HepG2 (cell line): ENCODE measurements at regions not wholly inside any gene's neighbourhood (a gene's known extent, or its start where the extent isn't known, plus 50 kb on each side); places are given as distances from the start of the nearest gene placed in this dataset.

ENCODE experiments used
- ATAC-seq: fragments of 200-7000 bp; cut with Tn5 transposase; 3 replicates; pipeline ENCODE4 v1.9.1; 2020; ENCODE audit warnings: mild to moderate bottlenecking, moderate library complexity
- BruUV-seq: library from RNA; stranded (reverse); fragments of 400-500 nt; replicated peaks from 2 replicates; lab custom pipeline; 2021; lab: Mats Ljungman, UMichigan
- CTCF ChIA-PET: fragments of 300-600 bp; formaldehyde crosslinking; extraction: SDS; loops from one replicate; lab custom pipeline; 2021; ENCODE audit warnings: low total read pairs, inconsistent platforms, low intra/inter-chr PET ratio; lab: Yijun Ruan, JAX
- POLR2A ChIA-PET: fragments of 350-600 bp; sonication (Branson Sonifier 250); formaldehyde crosslinking; loops from one replicate; lab custom pipeline; 2020; ENCODE audit warnings: antibody characterized with exemption, inconsistent platforms; lab: Yijun Ruan, JAX
- DNase-seq: peaks from one replicate; pipeline ENCODE4 v3.0.0-alpha.2; 2015; ENCODE audit warnings: low spot score
- FAIRE-seq: peaks from 3 replicates; lab custom pipeline; 2011; peaks lifted over from hg19 to GRCh38; lab: Jason Lieb, UNC
- H2AFZ ChIP-seq: one replicate; pipeline ENCODE4 v1.6.1; 2011; ENCODE audit warnings: low read length, inconsistent platforms
- H3K27ac ChIP-seq: fragments of 300-600 bp; 3 replicates; pipeline ENCODE4 v1.8.0; 2011; ENCODE audit warnings: mixed run types, mild to moderate bottlenecking, mixed read lengths, low read length, inconsistent platforms; ENCODE audit not compliant: insufficient read depth; ENCODE audit errors: extremely low read length
- H3K27me3 ChIP-seq, 2 experiments: fragments of 200-600 bp in 1 of 2; 2 replicates in 1 of 2; 3 replicates in 1 of 2; pipeline versions ENCODE4 v1.6.0 to v1.8.0; 2011; ENCODE audit warnings: low read length in 2 of 2, mild to moderate bottlenecking in 2 of 2, moderate library complexity in 2 of 2, inconsistent platforms in 1 of 2; ENCODE audit not compliant: insufficient read depth in 2 of 2, control insufficient read depth in 1 of 2
- H3K36me3 ChIP-seq, 2 experiments: fragments of 200-600 bp in 1 of 2; replicated peaks in 1 of 2; 2 replicates in 1 of 2; 3 replicates in 1 of 2; pipeline versions ENCODE4 v1.5.1 to v1.8.0; 2011; ENCODE audit warnings: low read length in 2 of 2, inconsistent platforms in 1 of 2; ENCODE audit not compliant: insufficient read depth in 2 of 2, control insufficient read depth in 1 of 2
- H3K4me1 ChIP-seq: 2 replicates; pipeline ENCODE4 v1.5.1; 2012; ENCODE audit warnings: low read length, inconsistent platforms; ENCODE audit not compliant: insufficient read depth
- H3K4me2 ChIP-seq: 2 replicates; pipeline ENCODE4 v1.6.0; 2011; ENCODE audit warnings: low read depth, low read length, inconsistent platforms
- H3K4me3 ChIP-seq, 3 experiments: fragments of 200-600 bp in 1 of 3; sonication (generic), shearing (Covaris generic) in 1 of 3; replicated peaks in 1 of 3; 2 replicates each; pipeline ENCODE4 v1.5.1; 2011 to 2016; ENCODE audit warnings: low read length in 3 of 3, inconsistent platforms in 2 of 3, low read depth in 2 of 3, mild to moderate bottlenecking in 2 of 3, control low read depth in 1 of 3, mixed read lengths in 1 of 3; ENCODE audit not compliant: insufficient read depth in 1 of 3
- H3K79me2 ChIP-seq: one replicate; pipeline ENCODE4 v1.6.1; 2011; ENCODE audit warnings: low read length, inconsistent platforms; ENCODE audit not compliant: insufficient read depth
- H3K9ac ChIP-seq: 2 replicates; pipeline ENCODE4 v1.6.0; 2011; ENCODE audit warnings: mild to moderate bottlenecking, low read depth, low read length, inconsistent platforms; ENCODE audit not compliant: insufficient read depth
- H3K9me3 ChIP-seq: 2 replicates; pipeline ENCODE4 v1.5.1; 2012; ENCODE audit warnings: mild to moderate bottlenecking, low read length
- H4K20me1 ChIP-seq: 2 replicates; pipeline ENCODE4 v1.6.0; 2011; ENCODE audit warnings: inconsistent platforms, mild to moderate bottlenecking, low read length, moderate library complexity; ENCODE audit not compliant: insufficient read depth
- ARID4A ChIP-seq: sonication (generic); formaldehyde crosslinking; IDR thresholded peaks from 2 replicates; pipeline ENCODE4 v1.5.0; 2020; ENCODE audit warnings: mild to moderate bottlenecking, missing genetic modification reagents, borderline replicate concordance
- ELF1 ChIP-seq: sonication (generic); formaldehyde crosslinking; IDR thresholded peaks from 2 replicates; pipeline ENCODE4 v1.4.0; 2020; ENCODE audit warnings: missing genetic modification reagents
- SMC3 ChIP-seq: IDR thresholded peaks from 2 replicates; pipeline ENCODE4 v1.6.1; 2011; ENCODE audit warnings: low read length, improper control_type of control experiment
- STAG1 ChIP-seq: sonication (generic); formaldehyde crosslinking; IDR thresholded peaks from 2 replicates; pipeline ENCODE4 v1.4.0; 2020; ENCODE audit warnings: missing genetic modification reagents
- ZNF660 ChIP-seq: sonication (generic); formaldehyde crosslinking; IDR thresholded peaks from 2 replicates; pipeline ENCODE4 v1.5.1; 2020; ENCODE audit warnings: mild to moderate bottlenecking, low read depth, missing genetic modification reagents, borderline replicate concordance
- ZNF781 ChIP-seq: sonication (generic); formaldehyde crosslinking; IDR thresholded peaks from 2 replicates; pipeline ENCODE4 v1.5.1; 2020; ENCODE audit warnings: borderline replicate concordance, mild to moderate bottlenecking, missing genetic modification reagents; ENCODE audit errors: not compliant biosample characterization
- WGBS: methylation state at CpG from one replicate; pipeline ENCODE4 v1.1.6; 2017; ENCODE audit warnings: low lambda C conversion rate; 5-methylcytosine and 5-hydroxymethylcytosine counted together
- in situ Hi-C: cut with HindIII; loops from 2 replicates; pipeline ENCODE4 v1.10.0; 2017; ENCODE audit warnings: low pct_unique_long_range_greater_than_20kb; ENCODE audit not compliant: extremely low pct_ligation_motif_present
- intact Hi-C: fragments of 100-400 bp; cut with micrococcal nuclease; formaldehyde crosslinking; loops from one replicate; pipeline ENCODE4 v1.10.0; 2022; ENCODE audit not compliant: unreplicated experiment
- TF ChIP-seq, protein P1 (sequence below): IDR thresholded peaks from 2 replicates; pipeline ENCODE4 v1.6.1; 2018; ENCODE audit warnings: missing genetic modification reagents, mild to moderate bottlenecking, missing compliant biosample characterization
- TF ChIP-seq, protein P2 (sequence below): sonication (generic); formaldehyde crosslinking; IDR thresholded peaks from 2 replicates; pipeline ENCODE4 v1.5.0; 2020; ENCODE audit warnings: missing genetic modification reagents
- TF ChIP-seq, protein P3 (sequence below): sonication (generic); formaldehyde crosslinking; IDR thresholded peaks from 2 replicates; pipeline ENCODE4 v1.5.0; 2020; ENCODE audit warnings: mild to moderate bottlenecking, missing genetic modification reagents, moderate library complexity

DNA sequence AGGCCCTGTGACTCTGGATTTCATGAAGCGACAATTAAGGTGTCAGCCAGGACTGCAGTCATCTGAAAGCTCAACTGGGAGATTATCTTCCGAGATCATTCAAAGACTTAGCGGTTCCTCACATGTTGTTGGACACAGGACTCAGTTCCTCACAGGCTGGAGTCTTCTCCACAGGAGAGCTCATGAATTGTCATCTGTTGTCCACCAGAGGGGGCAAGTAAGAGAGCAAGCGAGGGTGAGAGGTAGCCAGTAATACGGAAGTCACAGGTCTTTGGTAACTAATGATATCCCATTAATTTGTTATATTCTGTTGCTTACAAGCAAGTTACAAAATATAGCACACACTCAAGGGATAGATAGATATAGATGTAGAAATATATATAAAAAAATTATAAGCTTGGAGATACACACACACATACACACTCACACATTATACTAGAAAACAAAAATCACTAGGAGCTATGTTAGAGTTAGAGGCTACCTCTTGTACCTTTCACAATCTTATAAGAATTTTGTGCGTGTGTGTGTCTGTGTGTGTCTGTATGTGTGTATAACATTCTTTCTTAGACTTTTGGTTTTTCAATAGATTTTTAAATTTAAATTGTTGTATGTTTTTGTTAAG lies 1695.3 kb downstream of the BRINP3 start:
- POLR2A ChIA-PET: no interaction called here
- in situ Hi-C loops (no loop called here), intact Hi-C loops (loop anchor here (10.0 kb wide), 1 partner anchor 132 kb away; no protein-coding TSS in a partner anchor)
- Histone ChIP-seq H2AFZ (no peak overlapping the region), H3K27me3 (no peaks in the 10 kb centered on the region), H3K27ac (no peak overlapping the region), H3K79me2 (no peaks in the 10 kb centered on the region), H4K20me1 (no peaks in the 10 kb centered on the region), H3K36me3 (no peaks in the 10 kb centered on the region), H3K9me3 (no peaks in the 10 kb centered on the region), H3K4me3 (no peak overlapping the region), H3K4me1 (no peaks in the 10 kb centered on the region), H3K4me2 (no peak overlapping the region), H3K9ac (no peak overlapping the region)
- DNase-seq (peak; percentile 64), FAIRE-seq (peak; percentile 65), ATAC-seq (peak; percentile 100)
- WGBS: 8% methylated on average over 6 of the region's 6 CpGs
- TF ChIP-seq ARID4A (CRISPR knock-in tag): no peak
- no peak for TF ChIP-seq ZNF781
- TF ChIP-seq, protein P1, sequence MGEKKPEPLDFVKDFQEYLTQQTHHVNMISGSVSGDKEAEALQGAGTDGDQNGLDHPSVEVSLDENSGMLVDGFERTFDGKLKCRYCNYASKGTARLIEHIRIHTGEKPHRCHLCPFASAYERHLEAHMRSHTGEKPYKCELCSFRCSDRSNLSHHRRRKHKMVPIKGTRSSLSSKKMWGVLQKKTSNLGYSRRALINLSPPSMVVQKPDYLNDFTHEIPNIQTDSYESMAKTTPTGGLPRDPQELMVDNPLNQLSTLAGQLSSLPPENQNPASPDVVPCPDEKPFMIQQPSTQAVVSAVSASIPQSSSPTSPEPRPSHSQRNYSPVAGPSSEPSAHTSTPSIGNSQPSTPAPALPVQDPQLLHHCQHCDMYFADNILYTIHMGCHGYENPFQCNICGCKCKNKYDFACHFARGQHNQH (CRISPR knock-in tag): no peak
- peak; percentile 64 for TF ChIP-seq ELF1 (CRISPR knock-in tag)
- TF ChIP-seq ZNF660 (CRISPR knock-in tag): no peak
- TF ChIP-seq, protein P2, sequence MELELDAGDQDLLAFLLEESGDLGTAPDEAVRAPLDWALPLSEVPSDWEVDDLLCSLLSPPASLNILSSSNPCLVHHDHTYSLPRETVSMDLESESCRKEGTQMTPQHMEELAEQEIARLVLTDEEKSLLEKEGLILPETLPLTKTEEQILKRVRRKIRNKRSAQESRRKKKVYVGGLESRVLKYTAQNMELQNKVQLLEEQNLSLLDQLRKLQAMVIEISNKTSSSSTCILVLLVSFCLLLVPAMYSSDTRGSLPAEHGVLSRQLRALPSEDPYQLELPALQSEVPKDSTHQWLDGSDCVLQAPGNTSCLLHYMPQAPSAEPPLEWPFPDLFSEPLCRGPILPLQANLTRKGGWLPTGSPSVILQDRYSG (CRISPR knock-in tag): no peak
- TF ChIP-seq, protein P3, sequence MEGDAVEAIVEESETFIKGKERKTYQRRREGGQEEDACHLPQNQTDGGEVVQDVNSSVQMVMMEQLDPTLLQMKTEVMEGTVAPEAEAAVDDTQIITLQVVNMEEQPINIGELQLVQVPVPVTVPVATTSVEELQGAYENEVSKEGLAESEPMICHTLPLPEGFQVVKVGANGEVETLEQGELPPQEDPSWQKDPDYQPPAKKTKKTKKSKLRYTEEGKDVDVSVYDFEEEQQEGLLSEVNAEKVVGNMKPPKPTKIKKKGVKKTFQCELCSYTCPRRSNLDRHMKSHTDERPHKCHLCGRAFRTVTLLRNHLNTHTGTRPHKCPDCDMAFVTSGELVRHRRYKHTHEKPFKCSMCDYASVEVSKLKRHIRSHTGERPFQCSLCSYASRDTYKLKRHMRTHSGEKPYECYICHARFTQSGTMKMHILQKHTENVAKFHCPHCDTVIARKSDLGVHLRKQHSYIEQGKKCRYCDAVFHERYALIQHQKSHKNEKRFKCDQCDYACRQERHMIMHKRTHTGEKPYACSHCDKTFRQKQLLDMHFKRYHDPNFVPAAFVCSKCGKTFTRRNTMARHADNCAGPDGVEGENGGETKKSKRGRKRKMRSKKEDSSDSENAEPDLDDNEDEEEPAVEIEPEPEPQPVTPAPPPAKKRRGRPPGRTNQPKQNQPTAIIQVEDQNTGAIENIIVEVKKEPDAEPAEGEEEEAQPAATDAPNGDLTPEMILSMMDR (CRISPR knock-in tag): peak; percentile 73
- peak; percentile 67 for TF ChIP-seq SMC3
- peak; percentile 45; the same call in 1 of the 2 replicates for TF ChIP-seq STAG1 (CRISPR knock-in tag)
- CTCF ChIA-PET: interaction anchor here (1.0 kb wide), 1 partner anchor 367 kb away, joined by 4 read pairs; no protein-coding TSS in a partner anchor
- BruUV-seq: no TSS peak
